HEK293 (cell line): ENCODE measurements at regions not wholly inside any gene's neighbourhood (a gene's known extent, or its start where the extent isn't known, plus 50 kb on each side); places are given as distances from the start of the nearest gene placed in this dataset.

Experiments used
- CTCF ChIA-PET: fragments of 350-600 bp; formaldehyde crosslinking; extraction: SDS; loops from one replicate; lab custom pipeline; 2021; ENCODE audit warnings: antibody characterized with exemption; lab: Yijun Ruan, JAX
- POLR2A ChIA-PET: fragments of 300-600 bp; formaldehyde crosslinking; extraction: SDS; loops from one replicate; lab custom pipeline; 2020; ENCODE audit warnings: antibody characterized with exemption, inconsistent platforms; lab: Yijun Ruan, JAX
- H3K27ac ChIP-seq: fragments of 200-500 bp; sonication (Bioruptor generic); 2 replicates; pipeline ENCODE4 v1.5.1; 2014; ENCODE audit warnings: low read depth, low read length, control low read depth, inconsistent platforms; ENCODE audit errors: extremely low read depth
- H3K36me3 ChIP-seq, 2 experiments: fragments of 200-500 bp in 1 of 2; sonication (Bioruptor generic) in 1 of 2; 1 replicate in 1 of 2; 2 replicates in 1 of 2; pipeline ENCODE4 v1.5.1; 2014 to 2017; ENCODE audit warnings: inconsistent platforms in 2 of 2, low read length in 2 of 2; ENCODE audit not compliant: control insufficient read depth in 2 of 2, insufficient read depth in 1 of 2
- H3K4me1 ChIP-seq: fragments of 200-500 bp; sonication (Bioruptor generic); 2 replicates; pipeline ENCODE4 v1.5.1; 2014; ENCODE audit warnings: mild to moderate bottlenecking, low read length, inconsistent platforms; ENCODE audit not compliant: control insufficient read depth, insufficient read depth
- H3K4me3 ChIP-seq: 2 replicates; pipeline ENCODE4 v1.5.1; 2011; ENCODE audit warnings: low read depth, mild to moderate bottlenecking, control low read depth, low read length, moderate library complexity
- H3K9me3 ChIP-seq: fragments of 200-500 bp; sonication (Bioruptor generic); 2 replicates; pipeline ENCODE4 v1.5.1; 2014; ENCODE audit warnings: low read depth, low read length, inconsistent platforms; ENCODE audit not compliant: control insufficient read depth, insufficient read depth
- GLI2 ChIP-seq: fragments of 450-650 bp; formaldehyde crosslinking; IDR thresholded peaks from 2 replicates; pipeline ENCODE4; 2017; ENCODE audit warnings: missing biosample characterization, missing genetic modification characterization, low read depth, borderline replicate concordance
- GLIS1 ChIP-seq: fragments of 450-650 bp; formaldehyde crosslinking; IDR thresholded peaks from 2 replicates; pipeline ENCODE4 v1.5.1; 2016; ENCODE audit warnings: missing biosample characterization, missing genetic modification characterization
- HOXA7 ChIP-seq: sonication (generic); formaldehyde crosslinking; IDR thresholded peaks from 2 replicates; pipeline ENCODE4 v1.8.1; 2022; ENCODE audit warnings: missing genetic modification reagents, borderline replicate concordance
- KLF16 ChIP-seq: fragments of 450-650 bp; formaldehyde crosslinking; IDR thresholded peaks from 2 replicates; pipeline ENCODE4 v1.5.1; 2017; ENCODE audit warnings: missing biosample characterization, missing genetic modification characterization
- KLF8 ChIP-seq: fragments of 450-650 bp; formaldehyde crosslinking; IDR thresholded peaks from 2 replicates; pipeline ENCODE4 v1.5.1; 2016; ENCODE audit warnings: missing biosample characterization, missing genetic modification characterization
- RBAK ChIP-seq: fragments of 450-650 bp; formaldehyde crosslinking; IDR thresholded peaks from 2 replicates; pipeline ENCODE4 v1.5.1; 2016; ENCODE audit warnings: missing biosample characterization, missing genetic modification characterization
- SP7 ChIP-seq: fragments of 450-650 bp; formaldehyde crosslinking; IDR thresholded peaks from 2 replicates; pipeline ENCODE4 v1.5.1; 2016; ENCODE audit warnings: missing biosample characterization, missing genetic modification characterization
- YY2 ChIP-seq: fragments of 450-650 bp; formaldehyde crosslinking; IDR thresholded peaks from 2 replicates; pipeline ENCODE4 v1.5.1; 2016; ENCODE audit warnings: missing biosample characterization, missing genetic modification characterization
- ZBTB7A ChIP-seq: fragments of 450-650 bp; formaldehyde crosslinking; IDR thresholded peaks from 2 replicates; pipeline ENCODE4 v1.5.1; 2016; ENCODE audit warnings: low read depth, missing biosample characterization, missing genetic modification characterization
- ZFP69B ChIP-seq: fragments of 450-650 bp; formaldehyde crosslinking; IDR thresholded peaks from 2 replicates; pipeline ENCODE4 v1.5.1; 2016; ENCODE audit warnings: missing biosample characterization, missing genetic modification characterization
- ZNF114 ChIP-seq: fragments of 450-650 bp; formaldehyde crosslinking; IDR thresholded peaks from 2 replicates; pipeline ENCODE4 v1.5.0; 2017; ENCODE audit warnings: missing biosample characterization, missing genetic modification characterization
- ZNF121 ChIP-seq: fragments of 450-650 bp; formaldehyde crosslinking; IDR thresholded peaks from 2 replicates; pipeline ENCODE4 v1.5.1; 2016; ENCODE audit warnings: missing biosample characterization, missing genetic modification characterization
- ZNF157 ChIP-seq: fragments of 450-650 bp; formaldehyde crosslinking; IDR thresholded peaks from 2 replicates; pipeline ENCODE4 v1.5.1; 2016; ENCODE audit warnings: missing biosample characterization, missing genetic modification characterization
- ZNF174 ChIP-seq: fragments of 450-650 bp; formaldehyde crosslinking; IDR thresholded peaks from 2 replicates; pipeline ENCODE4 v1.5.0; 2017; ENCODE audit warnings: missing biosample characterization, mild to moderate bottlenecking, missing genetic modification characterization
- ZNF184 ChIP-seq: fragments of 450-650 bp; IDR thresholded peaks from 2 replicates; pipeline ENCODE4 v1.5.1; 2018; ENCODE audit warnings: missing biosample characterization, mild to moderate bottlenecking, missing genetic modification characterization
- ZNF214 ChIP-seq: fragments of 450-650 bp; formaldehyde crosslinking; IDR thresholded peaks from 2 replicates; pipeline ENCODE4 v1.5.1; 2017; ENCODE audit warnings: missing biosample characterization, mild to moderate bottlenecking, missing genetic modification characterization, borderline replicate concordance
- ZNF362 ChIP-seq: fragments of 450-650 bp; formaldehyde crosslinking; IDR thresholded peaks from 2 replicates; pipeline ENCODE4 v1.5.1; 2016; ENCODE audit warnings: missing biosample characterization, missing genetic modification characterization
- ZNF423 ChIP-seq: fragments of 450-650 bp; formaldehyde crosslinking; IDR thresholded peaks from 2 replicates; pipeline ENCODE4 v1.5.1; 2016; ENCODE audit warnings: missing biosample characterization, missing genetic modification characterization
- ZNF513 ChIP-seq: fragments of 450-650 bp; IDR thresholded peaks from 2 replicates; pipeline ENCODE4 v1.5.1; 2018; ENCODE audit warnings: missing biosample characterization, missing genetic modification characterization
- ZNF560 ChIP-seq: fragments of 450-650 bp; formaldehyde crosslinking; IDR thresholded peaks from 2 replicates; pipeline ENCODE4 v1.5.1; 2017; ENCODE audit warnings: missing biosample characterization, missing genetic modification characterization, borderline replicate concordance
- ZNF624 ChIP-seq: fragments of 450-650 bp; formaldehyde crosslinking; IDR thresholded peaks from 2 replicates; pipeline ENCODE4 v1.5.1; 2017; ENCODE audit warnings: missing biosample characterization, missing genetic modification characterization
- ZNF654 ChIP-seq: fragments of 450-650 bp; formaldehyde crosslinking; IDR thresholded peaks from 2 replicates; pipeline ENCODE4 v1.5.1; 2016; ENCODE audit warnings: low read depth, missing biosample characterization, missing genetic modification characterization
- TF ChIP-seq, protein P1 (sequence below): fragments of 450-650 bp; IDR thresholded peaks from 2 replicates; pipeline ENCODE4 v1.5.1; 2018; ENCODE audit warnings: missing biosample characterization, mild to moderate bottlenecking, missing genetic modification characterization
- TF ChIP-seq, protein P2 (sequence below): fragments of 450-650 bp; formaldehyde crosslinking; IDR thresholded peaks from 2 replicates; pipeline ENCODE4 v1.5.1; 2016; ENCODE audit warnings: missing biosample characterization, missing genetic modification characterization, borderline replicate concordance

GRCh38 chrX:96407981-96408380, 276.7 kb upstream of the DIAPH2 start:
- Histone ChIP-seq H3K36me3 (no peaks in the 10 kb centered on the region), H3K27ac (no peak overlapping the region), H3K4me3 (no peak overlapping the region), H3K4me1 (0 out of 2 replicates have a peak, but pooled peaks cover 2% of the 10 kb centered on the region), H3K9me3 (no peaks in the 10 kb centered on the region)
- ChIA-PET CTCF (interaction anchor here (0.7 to 1.1 kb wide), 3 partner anchors 18 to 53 kb away, joined by 3 to 4 read pairs (median 3); no protein-coding TSS in a partner anchor), POLR2A (no interaction called here)
- no peak for TF ChIP-seq SP7 (tag by site-specific recombination)
- no peak for TF ChIP-seq ZNF121 (tag by site-specific recombination)

DNA sequence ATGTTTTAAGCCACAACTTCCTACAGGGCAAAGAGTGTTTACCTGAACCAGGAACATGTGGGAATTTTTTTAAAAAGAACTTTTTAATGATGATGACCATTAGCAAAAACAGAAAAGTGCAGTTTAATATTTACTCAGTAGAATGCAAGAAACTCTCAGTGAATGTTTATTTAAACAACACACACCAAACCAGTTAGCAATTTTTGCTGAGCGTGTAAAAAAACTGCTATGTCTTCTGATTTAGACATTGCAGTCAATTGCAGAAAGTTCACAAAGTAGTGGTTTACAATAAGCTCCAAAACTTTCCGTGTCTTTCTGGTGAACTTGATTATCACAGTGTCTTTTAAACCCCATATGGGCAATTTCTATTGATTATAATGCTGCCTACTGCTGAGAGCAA, 273.7 kb upstream of the DIAPH2 start:
- ChIA-PET POLR2A (no interaction called here), CTCF (no interaction called here)
- Histone ChIP-seq H3K9me3 (no peaks in the 10 kb centered on the region), H3K36me3 (no peaks in the 10 kb centered on the region), H3K4me3 (no peak overlapping the region), H3K4me1 (0 out of 2 replicates have a peak, but pooled peaks cover 2% of the 10 kb centered on the region), H3K27ac (no peak overlapping the region)
- TF ChIP-seq ZNF560 (no peak), KLF16 (no peak), ZNF157 (tag by site-specific recombination) (no peak), ZNF184 (tag by site-specific recombination) (no peak), ZBTB7A (tag by site-specific recombination) (no peak), ZNF513 (no peak), KLF8 (tag by site-specific recombination) (no peak), ZNF654 (tag by site-specific recombination) (no peak), SP7 (tag by site-specific recombination) (no peak), ZNF423 (tag by site-specific recombination) (no peak), ZNF362 (tag by site-specific recombination) (no peak)

DNA sequence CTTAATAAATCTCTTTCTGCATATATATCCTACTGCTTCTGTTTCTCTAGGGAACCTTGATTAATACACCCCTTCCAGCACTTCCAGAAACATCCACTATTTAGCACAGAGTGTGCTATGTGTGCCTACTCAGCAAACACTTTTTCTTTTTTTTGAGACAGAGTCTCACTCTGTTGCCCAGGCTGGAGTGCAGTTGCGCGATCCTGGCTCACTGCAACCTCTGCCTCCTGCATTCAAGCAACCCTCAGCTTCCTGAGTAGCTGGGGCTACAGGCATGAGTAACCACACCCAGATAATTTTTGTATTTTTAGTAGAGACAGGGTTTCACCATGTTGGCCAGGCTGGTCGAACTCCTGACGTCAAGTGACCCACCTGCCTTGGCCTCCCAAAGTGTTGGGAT, 266.9 kb upstream of the DIAPH2 start:
- Histone ChIP-seq H3K4me3 (no peak overlapping the region), H3K9me3 (no peaks in the 10 kb centered on the region), H3K36me3 (no peaks in the 10 kb centered on the region), H3K4me1 (no peaks in the 10 kb centered on the region), H3K27ac (no peak overlapping the region)
- CTCF ChIA-PET, result no interaction called here
- TF ChIP-seq YY2 (tag by site-specific recombination) (no peak), RBAK (no peak), ZNF184 (tag by site-specific recombination) (no peak), ZNF214 (tag by site-specific recombination) (no peak), ZNF174 (tag by site-specific recombination) (no peak), GLI2 (no peak), GLIS1 (tag by site-specific recombination) (no peak), ZFP69B (tag by site-specific recombination) (no peak), ZNF114 (tag by site-specific recombination) (no peak), ZNF624 (tag by site-specific recombination) (no peak), SP7 (tag by site-specific recombination) (no peak), HOXA7 (CRISPR knock-in tag) (no peak)
- TF ChIP-seq, protein P1, sequence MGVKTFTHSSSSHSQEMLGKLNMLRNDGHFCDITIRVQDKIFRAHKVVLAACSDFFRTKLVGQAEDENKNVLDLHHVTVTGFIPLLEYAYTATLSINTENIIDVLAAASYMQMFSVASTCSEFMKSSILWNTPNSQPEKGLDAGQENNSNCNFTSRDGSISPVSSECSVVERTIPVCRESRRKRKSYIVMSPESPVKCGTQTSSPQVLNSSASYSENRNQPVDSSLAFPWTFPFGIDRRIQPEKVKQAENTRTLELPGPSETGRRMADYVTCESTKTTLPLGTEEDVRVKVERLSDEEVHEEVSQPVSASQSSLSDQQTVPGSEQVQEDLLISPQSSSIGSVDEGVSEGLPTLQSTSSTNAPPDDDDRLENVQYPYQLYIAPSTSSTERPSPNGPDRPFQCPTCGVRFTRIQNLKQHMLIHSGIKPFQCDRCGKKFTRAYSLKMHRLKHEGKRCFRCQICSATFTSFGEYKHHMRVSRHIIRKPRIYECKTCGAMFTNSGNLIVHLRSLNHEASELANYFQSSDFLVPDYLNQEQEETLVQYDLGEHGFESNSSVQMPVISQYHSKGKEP, result no peak
- TF ChIP-seq, protein P2, sequence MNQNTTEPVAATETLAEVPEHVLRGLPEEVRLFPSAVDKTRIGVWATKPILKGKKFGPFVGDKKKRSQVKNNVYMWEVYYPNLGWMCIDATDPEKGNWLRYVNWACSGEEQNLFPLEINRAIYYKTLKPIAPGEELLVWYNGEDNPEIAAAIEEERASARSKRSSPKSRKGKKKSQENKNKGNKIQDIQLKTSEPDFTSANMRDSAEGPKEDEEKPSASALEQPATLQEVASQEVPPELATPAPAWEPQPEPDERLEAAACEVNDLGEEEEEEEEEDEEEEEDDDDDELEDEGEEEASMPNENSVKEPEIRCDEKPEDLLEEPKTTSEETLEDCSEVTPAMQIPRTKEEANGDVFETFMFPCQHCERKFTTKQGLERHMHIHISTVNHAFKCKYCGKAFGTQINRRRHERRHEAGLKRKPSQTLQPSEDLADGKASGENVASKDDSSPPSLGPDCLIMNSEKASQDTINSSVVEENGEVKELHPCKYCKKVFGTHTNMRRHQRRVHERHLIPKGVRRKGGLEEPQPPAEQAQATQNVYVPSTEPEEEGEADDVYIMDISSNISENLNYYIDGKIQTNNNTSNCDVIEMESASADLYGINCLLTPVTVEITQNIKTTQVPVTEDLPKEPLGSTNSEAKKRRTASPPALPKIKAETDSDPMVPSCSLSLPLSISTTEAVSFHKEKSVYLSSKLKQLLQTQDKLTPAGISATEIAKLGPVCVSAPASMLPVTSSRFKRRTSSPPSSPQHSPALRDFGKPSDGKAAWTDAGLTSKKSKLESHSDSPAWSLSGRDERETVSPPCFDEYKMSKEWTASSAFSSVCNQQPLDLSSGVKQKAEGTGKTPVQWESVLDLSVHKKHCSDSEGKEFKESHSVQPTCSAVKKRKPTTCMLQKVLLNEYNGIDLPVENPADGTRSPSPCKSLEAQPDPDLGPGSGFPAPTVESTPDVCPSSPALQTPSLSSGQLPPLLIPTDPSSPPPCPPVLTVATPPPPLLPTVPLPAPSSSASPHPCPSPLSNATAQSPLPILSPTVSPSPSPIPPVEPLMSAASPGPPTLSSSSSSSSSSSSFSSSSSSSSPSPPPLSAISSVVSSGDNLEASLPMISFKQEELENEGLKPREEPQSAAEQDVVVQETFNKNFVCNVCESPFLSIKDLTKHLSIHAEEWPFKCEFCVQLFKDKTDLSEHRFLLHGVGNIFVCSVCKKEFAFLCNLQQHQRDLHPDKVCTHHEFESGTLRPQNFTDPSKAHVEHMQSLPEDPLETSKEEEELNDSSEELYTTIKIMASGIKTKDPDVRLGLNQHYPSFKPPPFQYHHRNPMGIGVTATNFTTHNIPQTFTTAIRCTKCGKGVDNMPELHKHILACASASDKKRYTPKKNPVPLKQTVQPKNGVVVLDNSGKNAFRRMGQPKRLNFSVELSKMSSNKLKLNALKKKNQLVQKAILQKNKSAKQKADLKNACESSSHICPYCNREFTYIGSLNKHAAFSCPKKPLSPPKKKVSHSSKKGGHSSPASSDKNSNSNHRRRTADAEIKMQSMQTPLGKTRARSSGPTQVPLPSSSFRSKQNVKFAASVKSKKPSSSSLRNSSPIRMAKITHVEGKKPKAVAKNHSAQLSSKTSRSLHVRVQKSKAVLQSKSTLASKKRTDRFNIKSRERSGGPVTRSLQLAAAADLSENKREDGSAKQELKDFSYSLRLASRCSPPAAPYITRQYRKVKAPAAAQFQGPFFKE (tag by site-specific recombination), result no peak
- POLR2A ChIA-PET, result no interaction called here
